Activated CD4-positive, alpha-beta T cell treated with anti-CD3 and anti-CD28 coated beads, Interleukin-2, amount 50 U/mL, for 1 hour (primary cell): ENCODE measurements at regions not wholly inside any gene's neighbourhood (a gene's known extent, or its start where the extent isn't known, plus 50 kb on each side); places are given as distances from the start of the nearest gene placed in this dataset.
"Not testable (repeated sequence)": the region's sequence is repeated elsewhere in the genome, so short reads cannot be mapped to it uniquely, and the experiment has no call there.

Experiments
- DNase-seq: peaks from one replicate; pipeline ENCODE4 v3.0.0-alpha.2; 2020

- DNase-seq: no peak
Measured at GRCh38 chr2:16248571-16249105, 308.3 kb downstream of the MYCN start.

GRCh38 chr2:16247326-16248122, 307.2 kb downstream of the MYCN start:
- DNase-seq: no peak

- no peak for DNase-seq
Measured at GRCh38 chr2:16246911-16247310, 306.6 kb downstream of the MYCN start.

- no peak for DNase-seq
Measured at GRCh38 chr2:16246281-16246850, 306.0 kb downstream of the MYCN start.

- DNase-seq: no peak
Measured at GRCh38 chr2:16245481-16246054, 305.2 kb downstream of the MYCN start.

GRCh38 chr2:16244966-16245320, 304.6 kb downstream of the MYCN start:
- no peak for DNase-seq

- DNase-seq: no peak
Measured at GRCh38 chr2:16244153-16244965, 304.0 kb downstream of the MYCN start.

- DNase-seq: no peak
Measured at GRCh38 chr2:16243411-16243996, 303.2 kb downstream of the MYCN start.

- no peak for DNase-seq
Measured at GRCh38 chr2:16242906-16243305, 302.6 kb downstream of the MYCN start.

- no peak for DNase-seq
Measured at GRCh38 chr2:16241166-16242160, 301.1 kb downstream of the MYCN start.

GRCh38 chr2:16240402-16240801, 300.1 kb downstream of the MYCN start:
- no peak for DNase-seq

GRCh38 chr2:16239296-16239850, 299.0 kb downstream of the MYCN start:
- no peak for DNase-seq

- DNase-seq: no peak
Measured at GRCh38 chr2:16238786-16239185, 298.4 kb downstream of the MYCN start.

GRCh38 chr2:16238001-16238761, 297.8 kb downstream of the MYCN start:
- no peak for DNase-seq

GRCh38 chr2:16235747-16236146, 295.4 kb downstream of the MYCN start:
- DNase-seq: no peak

- DNase-seq: not testable (repeated sequence)
Measured at GRCh38 chr2:16235291-16235690, 294.9 kb downstream of the MYCN start.

- no peak for DNase-seq
Measured at GRCh38 chr2:16228951-16229350, 288.6 kb downstream of the MYCN start.

- no peak for DNase-seq
Measured at GRCh38 chr2:16228471-16228870, 288.1 kb downstream of the MYCN start.

- DNase-seq: no peak
Measured at GRCh38 chr2:16227811-16228462, 287.6 kb downstream of the MYCN start.
